Body of pancreas (tissue), 4 donors: ENCODE measurements at regions not wholly inside any gene's neighbourhood (a gene's known extent, or its start where the extent isn't known, plus 50 kb on each side); places are given as distances from the start of the nearest gene placed in this dataset.

Experiments
- ATAC-seq: fragments of 150-250 bp; one replicate; pipeline ENCODE4 v1.9.1; 2016
- DNase-seq, 4 donors: peaks; one replicate each; pipeline ENCODE4 v3.0.0-alpha.2; 2019
- H3K27ac ChIP-seq, 4 donors: fragments of 200-600 bp; sonication (generic); 1 replicate in 3 of 4; 2 replicates in 1 of 4; pipeline versions ENCODE4 v1.5.1 to v1.6.1; 2016 to 2019; ENCODE audit warnings: mild to moderate bottlenecking in 1 of 4, mixed read lengths in 1 of 4, moderate library complexity in 1 of 4
- H3K27me3 ChIP-seq, 2 donors: fragments of 200-600 bp; sonication (generic); one replicate each; pipeline ENCODE4 v1.6.0; 2016; ENCODE audit warnings: mild to moderate bottlenecking in 1 of 2
- H3K36me3 ChIP-seq, 2 donors: fragments of 200-600 bp; sonication (generic); replicated peaks in 1 of 2; 2 replicates each; pipeline ENCODE4 v1.5.1; 2016; ENCODE audit warnings: low read depth in 2 of 2; ENCODE audit not compliant: insufficient read depth in 1 of 2
- H3K4me1 ChIP-seq: fragments of 200-600 bp; sonication (generic); one replicate; pipeline ENCODE4 v1.6.0; 2016
- H3K4me3 ChIP-seq, 2 donors: fragments of 200-600 bp; sonication (generic); 1 replicate in 1 of 2; 2 replicates in 1 of 2; pipeline ENCODE4 v1.5.1; 2016 to 2019
- H3K9me3 ChIP-seq, 3 donors: fragments of 200-600 bp; sonication (generic); 1 replicate in 2 of 3; 2 replicates in 1 of 3; pipeline ENCODE4 v1.5.1; 2016
- POLR2A ChIP-seq, 3 donors: fragments of 450-650 bp; IDR thresholded peaks; one replicate each; pipeline ENCODE4 v1.6.1; 2016; ENCODE audit warnings: antibody characterized with exemption in 3 of 3, mild to moderate bottlenecking in 2 of 3
- whole genome bisulfite sequencing, 2 donors: methylation state at CpG; one replicate each; pipeline ENCODE4 v1.1.5; 2017; 5-methylcytosine and 5-hydroxymethylcytosine counted together
- intact Hi-C: fragments of 100-400 bp; cut with DNase I; formaldehyde crosslinking; loops from one replicate; pipeline ENCODE4 v1.15.1; 2023
- TF ChIP-seq, protein P1 (sequence below), 7 experiments: fragments of 450-650 bp in 4 of 7; fragments of 200-600 bp in 3 of 7; sonication (generic) in 3 of 7; IDR thresholded peaks; one replicate each; pipeline ENCODE4 v1.5.1; 2016 to 2019; ENCODE audit warnings: antibody characterized with exemption in 7 of 7

DNA sequence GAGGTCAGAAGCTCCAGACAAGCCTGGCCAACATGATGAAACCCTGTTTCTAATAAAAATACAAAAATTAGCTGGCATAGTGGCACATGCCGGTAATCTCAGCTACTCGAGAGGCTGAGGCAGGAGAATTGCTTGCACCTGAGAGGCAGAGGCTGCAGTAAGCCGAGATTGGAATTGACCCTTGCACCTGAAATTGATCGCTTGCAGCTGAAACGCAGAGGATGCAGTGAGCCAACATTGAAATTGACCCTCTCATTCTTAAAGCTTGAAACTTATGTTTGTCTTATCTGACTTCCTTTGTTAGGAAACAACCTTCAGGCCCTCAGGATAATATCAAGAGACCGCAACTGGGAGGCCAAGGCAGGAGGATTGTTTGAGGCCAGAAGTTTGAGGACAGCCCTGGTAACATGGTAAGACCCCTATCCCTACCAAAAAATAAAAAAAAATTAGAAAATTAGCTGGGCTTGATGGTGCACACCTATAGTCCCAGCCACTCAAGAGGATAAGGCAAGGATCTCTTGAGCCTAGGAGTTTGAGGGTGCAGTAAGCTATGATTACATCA is 376.6 kb upstream of the XYLT1 start:
- ATAC-seq: no peak
- 42 to 58% methylated on average over 6 of the region's 6 CpGs for WGBS, 2 donors
- intact Hi-C loops: no loop called here
- no peak for TF ChIP-seq POLR2A (IDR thresholded peaks at IDR 0.05)
- TF ChIP-seq, protein P1, sequence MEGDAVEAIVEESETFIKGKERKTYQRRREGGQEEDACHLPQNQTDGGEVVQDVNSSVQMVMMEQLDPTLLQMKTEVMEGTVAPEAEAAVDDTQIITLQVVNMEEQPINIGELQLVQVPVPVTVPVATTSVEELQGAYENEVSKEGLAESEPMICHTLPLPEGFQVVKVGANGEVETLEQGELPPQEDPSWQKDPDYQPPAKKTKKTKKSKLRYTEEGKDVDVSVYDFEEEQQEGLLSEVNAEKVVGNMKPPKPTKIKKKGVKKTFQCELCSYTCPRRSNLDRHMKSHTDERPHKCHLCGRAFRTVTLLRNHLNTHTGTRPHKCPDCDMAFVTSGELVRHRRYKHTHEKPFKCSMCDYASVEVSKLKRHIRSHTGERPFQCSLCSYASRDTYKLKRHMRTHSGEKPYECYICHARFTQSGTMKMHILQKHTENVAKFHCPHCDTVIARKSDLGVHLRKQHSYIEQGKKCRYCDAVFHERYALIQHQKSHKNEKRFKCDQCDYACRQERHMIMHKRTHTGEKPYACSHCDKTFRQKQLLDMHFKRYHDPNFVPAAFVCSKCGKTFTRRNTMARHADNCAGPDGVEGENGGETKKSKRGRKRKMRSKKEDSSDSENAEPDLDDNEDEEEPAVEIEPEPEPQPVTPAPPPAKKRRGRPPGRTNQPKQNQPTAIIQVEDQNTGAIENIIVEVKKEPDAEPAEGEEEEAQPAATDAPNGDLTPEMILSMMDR (IDR thresholded peaks at IDR 0.05): no peak
- Histone ChIP-seq H3K4me3 (no peak overlapping the region), H3K9me3 (no peaks in the 10 kb centered on the region), H3K27ac (no peak overlapping the region), H3K36me3 (no peaks in the 10 kb centered on the region), H3K4me1 (no peaks in the 10 kb centered on the region), H3K27me3 (no peaks in the 10 kb centered on the region)
- no peak for DNase-seq

DNA sequence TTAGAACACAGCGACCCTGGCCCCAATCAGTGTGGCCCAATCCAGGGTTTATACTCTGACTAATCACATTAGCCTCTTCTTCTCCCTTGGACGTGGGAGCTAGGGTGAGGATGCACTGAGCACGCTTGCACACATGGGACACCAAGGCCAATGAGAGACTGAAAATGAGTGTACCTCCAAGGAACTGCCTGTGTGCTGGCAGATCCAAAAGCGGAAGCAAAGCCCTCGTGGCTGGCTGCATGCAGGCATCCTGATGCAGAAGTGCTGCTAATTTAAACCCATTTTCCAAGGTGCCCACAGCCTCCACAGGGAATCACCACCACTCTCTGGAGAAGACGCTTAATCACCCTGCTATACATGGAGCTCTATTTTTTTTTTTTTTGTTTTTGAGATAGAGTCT is 375.3 kb upstream of the XYLT1 start:
- Histone ChIP-seq H3K4me3 (no peak overlapping the region), H3K27ac (no peak overlapping the region), H3K9me3 (no peaks in the 10 kb centered on the region), H3K36me3 (no peaks in the 10 kb centered on the region), H3K27me3 (no peaks in the 10 kb centered on the region), H3K4me1 (no peaks in the 10 kb centered on the region)
- no peak for ATAC-seq
- DNase-seq: no peak
- TF ChIP-seq, protein P1 (IDR thresholded peaks at IDR 0.05): no peak
- TF ChIP-seq POLR2A (IDR thresholded peaks at IDR 0.05): no peak
- 67 to 69% methylated on average over 6 of the region's 6 CpGs for WGBS, 2 donors
- intact Hi-C loops: no loop called here

DNA sequence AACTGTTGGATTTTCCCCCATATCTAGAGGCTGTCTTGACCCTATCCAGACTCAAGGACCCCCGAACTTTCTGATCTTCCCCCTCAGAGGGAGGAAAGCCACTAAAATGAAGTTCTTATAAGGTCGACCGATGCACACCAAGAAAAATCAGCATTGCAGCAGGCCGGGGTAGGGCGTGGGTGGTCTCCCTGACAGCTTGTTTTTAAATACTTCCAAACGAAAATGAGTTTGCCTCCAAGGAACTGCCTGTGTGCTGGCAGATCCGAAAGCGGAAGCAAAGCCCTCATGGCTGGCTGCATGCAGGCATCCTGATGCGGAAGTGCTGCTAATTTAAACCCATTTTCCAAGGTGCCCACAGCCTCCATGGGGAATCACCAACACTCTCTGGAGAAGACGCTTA is 374.3 kb upstream of the XYLT1 start:
- no peak overlapping the region for H3K4me3 ChIP-seq
- no peak for TF ChIP-seq POLR2A (IDR thresholded peaks at IDR 0.05)
- TF ChIP-seq, protein P1 (IDR thresholded peaks at IDR 0.05): no peak
- H3K4me1 ChIP-seq: no peaks in the 10 kb centered on the region
- H3K9me3 ChIP-seq: no peaks in the 10 kb centered on the region
- WGBS, 2 donors: 53 to 63% methylated on average over 10 of the region's 10 CpGs
- no peaks in the 10 kb centered on the region for H3K27me3 ChIP-seq
- no peaks in the 10 kb centered on the region for H3K36me3 ChIP-seq
- H3K27ac ChIP-seq: no peak overlapping the region
- ATAC-seq (no peak), DNase-seq (no peak)
- intact Hi-C loops: no loop called here

DNA sequence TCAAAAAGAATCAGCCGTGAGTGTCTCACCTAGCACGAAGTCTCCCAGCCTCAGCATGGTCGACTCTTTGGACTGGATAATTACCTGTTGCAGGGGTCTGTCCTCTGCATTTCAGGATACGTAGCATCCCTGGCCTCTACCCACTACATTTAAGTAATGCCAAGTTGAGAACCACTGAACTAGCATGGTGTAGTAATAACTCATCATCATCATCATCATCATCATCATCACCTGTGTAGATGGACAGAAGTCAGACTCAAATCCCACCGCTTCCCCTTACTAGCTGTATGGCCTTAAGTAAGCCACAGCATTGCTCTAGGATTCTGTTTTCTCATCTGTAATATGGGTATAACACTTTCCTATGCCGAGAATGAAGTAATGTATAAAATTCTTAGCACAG is 373.1 kb upstream of the XYLT1 start:
- Histone ChIP-seq H3K9me3 (no peaks in the 10 kb centered on the region), H3K27me3 (no peaks in the 10 kb centered on the region), H3K27ac (no peak overlapping the region), H3K4me1 (no peaks in the 10 kb centered on the region), H3K4me3 (no peak overlapping the region), H3K36me3 (no peaks in the 10 kb centered on the region)
- DNase-seq (no peak), ATAC-seq (no peak)
- WGBS, 2 donors: 60 to 76% methylated on average over 6 of the region's 6 CpGs
- TF ChIP-seq, protein P1 (IDR thresholded peaks at IDR 0.05): no peak
- TF ChIP-seq POLR2A (IDR thresholded peaks at IDR 0.05): no peak
- intact Hi-C loops: no loop called here

DNA sequence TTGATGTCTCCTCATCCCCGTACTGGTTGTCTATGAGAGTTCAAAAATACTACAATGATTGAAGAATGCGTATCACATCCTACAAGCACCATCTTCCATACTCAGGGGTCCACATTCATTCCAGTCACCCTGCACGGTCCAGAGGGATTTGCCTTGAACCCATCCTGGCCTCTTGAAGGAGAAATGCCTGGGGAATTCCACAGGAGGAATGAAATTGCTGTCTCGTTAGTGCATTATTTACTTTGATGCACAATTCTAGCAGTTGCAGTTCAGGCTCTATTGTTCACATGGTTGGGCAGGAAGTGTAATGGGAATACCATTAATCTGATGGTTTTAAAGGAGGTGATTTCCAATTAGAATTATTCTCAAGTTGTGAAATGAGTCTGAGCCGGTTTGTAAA is 369.1 kb upstream of the XYLT1 start:
- no peak for ATAC-seq
- intact Hi-C loops: no loop called here
- no peak overlapping the region for H3K4me3 ChIP-seq
- no peaks in the 10 kb centered on the region for H3K9me3 ChIP-seq
- WGBS, 2 donors: 40 to 46% methylated on average over 5 of the region's 5 CpGs
- H3K27ac ChIP-seq: no peak overlapping the region
- no peaks in the 10 kb centered on the region for H3K36me3 ChIP-seq
- no peak for DNase-seq
- H3K27me3 ChIP-seq: no peaks in the 10 kb centered on the region
- no peak for TF ChIP-seq POLR2A (IDR thresholded peaks at IDR 0.05)
- TF ChIP-seq, protein P1 (IDR thresholded peaks at IDR 0.05): no peak
- no peaks in the 10 kb centered on the region for H3K4me1 ChIP-seq
